ENCODE measurements at regions not wholly inside any gene's neighbourhood (a gene's known extent, or its start where the extent isn't known, plus 50 kb on each side); places are given as distances from the start of the nearest gene placed in this dataset.

- no peak for TF ChIP-seq CTCF (IDR thresholded peaks at IDR 0.05; ENCODE audit: low read length)
- no peak for TF ChIP-seq EZH2 (IDR thresholded peaks at IDR 0.05; ENCODE audit: borderline replicate concordance, low read length)
Measured at GRCh38 chr2:60339286-60339685, 214.2 kb downstream of the BCL11A start.

All from OCI-LY1 (cell line).